HG02973 (cell line): ENCODE measurements at regions not wholly inside any gene's neighbourhood (a gene's known extent, or its start where the extent isn't known, plus 50 kb on each side); places are given as distances from the start of the nearest gene placed in this dataset.

Source experiments
- ATAC-seq: cut with Tn5 transposase; IDR thresholded peaks from one replicate; pipeline ENCODE4 v1.9.1; 2021; ENCODE audit warnings: moderate library complexity; ENCODE audit not compliant: unreplicated experiment

- ATAC-seq: no peak
These were observed 196.4 kb upstream of the FOXN3 start for GRCh38 chr14:89613260-89614008.

GRCh38 chr14:89609500-89610100, 192.6 kb upstream of the FOXN3 start:
- ATAC-seq: no peak

- no peak for ATAC-seq
These were observed 190.4 kb upstream of the FOXN3 start for GRCh38 chr14:89607453-89607852.

- ATAC-seq: no peak
These were observed 187.0 kb upstream of the FOXN3 start for GRCh38 chr14:89603938-89604480.

- ATAC-seq: no peak
These were observed 184.2 kb upstream of the FOXN3 start for GRCh38 chr14:89600950-89601826.

- no peak for ATAC-seq
These were observed 183.0 kb upstream of the FOXN3 start for GRCh38 chr14:89600029-89600428.

GRCh38 chr14:89598548-89599186, 181.6 kb upstream of the FOXN3 start:
- ATAC-seq: no peak

GRCh38 chr14:89592961-89593360, 175.9 kb upstream of the FOXN3 start:
- ATAC-seq: no peak

- ATAC-seq: no peak
These were observed 172.5 kb upstream of the FOXN3 start for GRCh38 chr14:89589400-89590118.

- ATAC-seq: no peak
These were observed 171.8 kb upstream of the FOXN3 start for GRCh38 chr14:89588840-89589296.

- ATAC-seq: no peak
These were observed 171.0 kb upstream of the FOXN3 start for GRCh38 chr14:89588016-89588415.

GRCh38 chr14:89587136-89587420, 170.0 kb upstream of the FOXN3 start:
- ATAC-seq: no peak

GRCh38 chr14:89586258-89587135, 169.5 kb upstream of the FOXN3 start:
- no peak for ATAC-seq

GRCh38 chr14:89578156-89578555, 161.1 kb upstream of the FOXN3 start:
- ATAC-seq: no peak

- no peak for ATAC-seq
These were observed 159.9 kb upstream of the FOXN3 start for GRCh38 chr14:89576960-89577359.

- ATAC-seq: no peak
These were observed 159.3 kb upstream of the FOXN3 start for GRCh38 chr14:89576145-89576927.

GRCh38 chr14:89575386-89576061, 158.5 kb upstream of the FOXN3 start:
- no peak for ATAC-seq

- no peak for ATAC-seq
These were observed 157.4 kb upstream of the FOXN3 start for GRCh38 chr14:89574420-89574819.
